Ishikawa (cell line): ENCODE measurements at regions not wholly inside any gene's neighbourhood (a gene's known extent, or its start where the extent isn't known, plus 50 kb on each side); places are given as distances from the start of the nearest gene placed in this dataset.

Experiments
- FOXM1 ChIP-seq: IDR thresholded peaks from 2 replicates; pipeline ENCODE4 v1.6.1; 2012; ENCODE audit warnings: low read depth, borderline replicate concordance
- NFIC ChIP-seq: IDR thresholded peaks from 2 replicates; pipeline ENCODE4 v1.6.1; 2012
- RAD21 ChIP-seq: IDR thresholded peaks from 2 replicates; pipeline ENCODE4 v1.6.1; 2012; ENCODE audit warnings: low read depth
- YY1 ChIP-seq: IDR thresholded peaks from 2 replicates; pipeline ENCODE4 v1.6.1; 2012; ENCODE audit warnings: low read depth

DNA sequence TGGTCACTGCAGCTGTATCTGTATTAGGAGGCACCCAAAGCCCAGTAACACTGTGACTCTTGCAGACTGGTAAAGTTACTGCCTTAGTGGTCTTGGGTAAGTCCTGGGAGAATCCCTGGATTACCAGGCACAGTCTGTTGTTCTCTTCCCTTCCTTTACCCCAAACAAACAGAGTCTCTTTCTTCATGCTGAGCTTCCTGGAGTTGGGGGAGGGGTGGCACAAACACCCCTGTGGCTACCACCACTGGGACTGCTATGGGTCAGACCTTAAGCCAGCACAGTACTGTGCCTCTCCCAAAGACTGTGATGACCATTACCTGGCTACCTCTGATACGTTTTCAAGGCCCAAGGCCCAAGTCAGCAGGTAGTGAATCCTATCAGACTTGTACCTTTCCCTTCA, 59.9 kb upstream of the FAM3C start:
- TF ChIP-seq RAD21 (no peak), YY1 (no peak), FOXM1 (no peak), NFIC (no peak)
